ENCODE measurements at regions not wholly inside any gene's neighbourhood (a gene's known extent, or its start where the extent isn't known, plus 50 kb on each side); places are given as distances from the start of the nearest gene placed in this dataset.

DNA sequence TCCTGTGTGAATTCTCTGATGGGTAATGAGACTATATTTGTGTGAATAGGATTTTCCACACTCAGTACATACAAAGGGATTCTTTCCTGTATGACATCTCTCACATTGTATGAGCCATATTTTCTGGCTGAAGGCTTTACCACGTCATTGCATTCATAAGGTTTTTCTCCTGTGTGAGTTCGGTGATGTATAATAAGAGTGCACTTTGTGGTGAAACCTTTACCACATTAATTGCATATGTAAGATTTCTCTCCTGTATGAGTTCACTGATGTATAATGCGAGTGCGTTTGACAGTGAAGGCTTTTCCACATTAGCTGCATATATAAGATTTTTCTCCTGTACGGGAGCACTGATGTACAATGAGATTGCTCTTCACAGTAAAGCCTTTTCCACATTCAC, 455.4 kb upstream of the CNTN5 start:
- POLR2A ChIA-PET (ENCODE audit: low non-redundant PET) = no interaction called here
- CTCF ChIA-PET = no interaction called here
- H3K27ac ChIP-seq = no peak overlapping the region
- DNase-seq (ENCODE audit: low spot score) = no peak
- TF ChIP-seq, protein P1, sequence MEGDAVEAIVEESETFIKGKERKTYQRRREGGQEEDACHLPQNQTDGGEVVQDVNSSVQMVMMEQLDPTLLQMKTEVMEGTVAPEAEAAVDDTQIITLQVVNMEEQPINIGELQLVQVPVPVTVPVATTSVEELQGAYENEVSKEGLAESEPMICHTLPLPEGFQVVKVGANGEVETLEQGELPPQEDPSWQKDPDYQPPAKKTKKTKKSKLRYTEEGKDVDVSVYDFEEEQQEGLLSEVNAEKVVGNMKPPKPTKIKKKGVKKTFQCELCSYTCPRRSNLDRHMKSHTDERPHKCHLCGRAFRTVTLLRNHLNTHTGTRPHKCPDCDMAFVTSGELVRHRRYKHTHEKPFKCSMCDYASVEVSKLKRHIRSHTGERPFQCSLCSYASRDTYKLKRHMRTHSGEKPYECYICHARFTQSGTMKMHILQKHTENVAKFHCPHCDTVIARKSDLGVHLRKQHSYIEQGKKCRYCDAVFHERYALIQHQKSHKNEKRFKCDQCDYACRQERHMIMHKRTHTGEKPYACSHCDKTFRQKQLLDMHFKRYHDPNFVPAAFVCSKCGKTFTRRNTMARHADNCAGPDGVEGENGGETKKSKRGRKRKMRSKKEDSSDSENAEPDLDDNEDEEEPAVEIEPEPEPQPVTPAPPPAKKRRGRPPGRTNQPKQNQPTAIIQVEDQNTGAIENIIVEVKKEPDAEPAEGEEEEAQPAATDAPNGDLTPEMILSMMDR (conservative IDR thresholded peaks at IDR 0.05; ENCODE audit: low read depth) = no peak

DNA sequence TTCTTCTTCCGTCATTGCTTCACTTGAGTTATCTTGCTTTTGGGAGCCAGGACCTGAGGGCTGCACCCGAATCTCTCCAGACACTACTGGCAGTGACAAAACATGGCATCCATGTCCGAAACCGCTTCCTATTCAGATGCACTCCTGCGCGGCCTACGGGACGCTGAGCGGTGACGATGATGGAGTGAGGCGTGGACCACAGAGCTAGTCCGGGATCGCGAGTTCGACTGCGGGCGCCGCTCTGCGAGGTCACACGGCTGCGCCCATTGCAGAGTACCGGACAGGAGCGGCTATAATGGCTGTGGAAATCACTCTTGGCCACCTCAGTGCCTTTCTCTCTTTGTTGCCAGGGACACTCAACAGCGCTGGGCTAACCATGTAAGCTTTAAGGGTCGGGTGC, 453.8 kb upstream of the CNTN5 start:
- POLR2A ChIA-PET (ENCODE audit: low non-redundant PET) = no interaction called here
- CTCF ChIA-PET = no interaction called here
- DNase-seq (ENCODE audit: low spot score) = no peak
- no peak overlapping the region for H3K27ac ChIP-seq
- TF ChIP-seq, protein P1 (conservative IDR thresholded peaks at IDR 0.05; ENCODE audit: low read depth) = no peak

DNA sequence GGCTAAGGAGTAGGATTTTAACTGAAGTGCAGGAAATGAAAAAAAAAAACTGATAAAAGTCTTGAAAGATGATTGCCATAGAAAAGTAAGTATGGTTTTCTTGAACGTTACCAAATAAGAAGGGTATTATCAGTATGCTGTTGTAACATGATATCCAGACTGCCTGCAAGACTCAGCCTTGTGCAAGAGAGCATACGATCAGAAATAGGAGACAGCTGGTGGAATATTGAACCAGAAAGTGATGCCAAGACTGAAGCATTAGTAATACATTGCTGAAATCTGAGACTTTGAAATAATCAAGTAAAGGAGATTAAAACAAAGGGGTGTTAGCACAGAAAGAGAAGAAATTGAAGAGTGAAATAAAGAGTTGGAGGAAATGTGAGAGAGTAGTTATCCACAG, 452.7 kb upstream of the CNTN5 start:
- DNase-seq (ENCODE audit: low spot score) = no peak
- TF ChIP-seq, protein P1 (conservative IDR thresholded peaks at IDR 0.05; ENCODE audit: low read depth) = no peak
- POLR2A ChIA-PET (ENCODE audit: low non-redundant PET) = no interaction called here
- CTCF ChIA-PET = no interaction called here
- no peak overlapping the region for H3K27ac ChIP-seq

DNA sequence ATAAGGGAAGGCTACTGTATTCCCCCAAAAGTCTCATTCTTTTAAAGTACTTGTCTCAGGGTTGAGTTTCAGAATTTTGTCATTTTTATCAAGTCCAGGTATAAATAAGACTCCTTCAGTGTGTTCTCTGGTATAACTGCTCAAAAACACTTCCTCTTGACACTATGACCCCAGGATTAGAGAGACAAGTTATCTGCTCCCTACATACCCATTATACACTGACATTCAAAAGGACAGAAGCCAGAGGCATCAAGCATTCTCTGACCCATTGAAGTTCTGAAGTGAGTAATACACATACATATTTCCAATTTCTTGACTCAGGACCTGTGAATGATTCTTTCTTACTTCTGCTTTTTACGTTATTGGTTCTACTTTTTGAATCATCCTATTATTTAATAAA, 447.8 kb upstream of the CNTN5 start:
- CTCF ChIA-PET = no interaction called here
- no peak for DNase-seq (ENCODE audit: low spot score)
- POLR2A ChIA-PET (ENCODE audit: low non-redundant PET) = no interaction called here
- no peak overlapping the region for H3K27ac ChIP-seq
- TF ChIP-seq, protein P1 (conservative IDR thresholded peaks at IDR 0.05; ENCODE audit: low read depth) = no peak

DNA sequence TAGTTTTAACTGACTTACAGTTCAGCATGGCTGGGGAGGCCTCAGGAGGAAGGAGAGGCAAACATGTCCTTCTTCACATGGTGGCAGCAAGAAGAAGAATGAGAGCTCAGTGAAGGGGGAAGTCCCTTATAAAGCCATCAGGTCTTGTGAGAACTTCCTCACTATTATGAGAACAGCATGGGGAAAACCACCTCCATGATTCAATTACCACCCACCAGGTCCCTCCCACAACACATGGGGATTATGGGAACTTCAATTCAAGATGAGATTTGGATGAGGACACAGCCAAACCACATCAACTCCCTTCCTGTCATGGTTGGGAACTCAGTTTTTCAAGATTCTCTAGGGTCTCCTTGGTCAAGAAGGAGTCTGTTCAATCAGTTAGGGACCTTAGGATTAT, 432.9 kb upstream of the CNTN5 start:
- TF ChIP-seq, protein P1 (conservative IDR thresholded peaks at IDR 0.05; ENCODE audit: low read depth) = no peak
- no peak overlapping the region for H3K27ac ChIP-seq
- ChIA-PET POLR2A (ENCODE audit: low non-redundant PET) (no interaction called here), CTCF (no interaction called here)
- DNase-seq (ENCODE audit: low spot score) = no peak

DNA sequence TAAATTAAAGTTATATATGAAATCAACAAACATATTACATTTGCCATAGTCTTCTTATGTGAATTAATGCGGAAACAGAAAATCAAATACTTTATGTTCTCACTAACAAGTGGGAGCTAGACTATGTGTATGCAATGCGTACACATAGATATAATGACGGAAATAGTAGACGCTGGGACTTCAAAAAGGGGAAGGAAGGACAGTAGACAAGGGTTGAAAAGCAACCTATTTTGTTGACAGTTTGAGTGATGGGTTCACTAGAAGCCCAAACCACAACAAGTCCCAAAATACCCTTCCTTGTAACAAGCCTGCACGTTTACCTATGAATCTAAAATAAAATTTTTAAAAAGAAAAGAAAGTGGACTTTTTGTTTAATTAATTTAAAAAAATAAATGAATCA, 430.8 kb upstream of the CNTN5 start:
- no peak for DNase-seq (ENCODE audit: low spot score)
- ChIA-PET POLR2A (ENCODE audit: low non-redundant PET) (no interaction called here), CTCF (no interaction called here)
- no peak overlapping the region for H3K27ac ChIP-seq
- TF ChIP-seq, protein P1 (conservative IDR thresholded peaks at IDR 0.05; ENCODE audit: low read depth) = no peak

DNA sequence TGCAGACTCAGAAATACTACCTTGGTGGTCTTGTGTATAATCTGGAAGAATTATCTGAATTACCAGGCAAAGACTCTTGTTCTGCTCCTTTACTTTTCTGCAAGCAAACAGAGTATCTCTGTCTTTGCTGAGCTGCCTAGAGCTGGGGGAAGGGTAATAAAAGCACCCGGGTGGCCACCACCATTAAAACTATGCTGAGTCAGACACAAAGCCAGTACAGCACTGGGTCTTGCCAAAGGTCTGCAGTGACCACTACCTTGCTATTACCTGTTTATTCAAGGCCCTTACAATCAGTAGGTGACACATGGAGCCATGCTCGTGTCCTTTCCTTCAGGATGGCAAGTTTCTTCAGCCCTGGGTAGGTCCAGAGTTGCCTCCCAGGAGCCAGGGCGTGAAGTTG, 420.6 kb upstream of the CNTN5 start:
- no peak for DNase-seq (ENCODE audit: low spot score)
- CTCF ChIA-PET = no interaction called here
- POLR2A ChIA-PET (ENCODE audit: low non-redundant PET) = no interaction called here
- TF ChIP-seq, protein P1 (conservative IDR thresholded peaks at IDR 0.05; ENCODE audit: low read depth) = no peak
- H3K27ac ChIP-seq = no peak overlapping the region

Measured in RWPE1 (cell line).